Mesendoderm (in vitro differentiated cells): ENCODE measurements at regions not wholly inside any gene's neighbourhood (a gene's known extent, or its start where the extent isn't known, plus 50 kb on each side); places are given as distances from the start of the nearest gene placed in this dataset.

Source experiments
- DNase-seq: peaks from one replicate; pipeline ENCODE4 v3.0.0; 2013
- H2AK5ac ChIP-seq: 2 replicates; pipeline ENCODE4 v1.6.1; 2013; ENCODE audit warnings: low read length, inconsistent platforms
- H2BK120ac ChIP-seq: 2 replicates; pipeline ENCODE4 v1.6.1; 2013; ENCODE audit warnings: low read depth, mild to moderate bottlenecking, low read length, moderate library complexity, mixed read lengths
- H2BK15ac ChIP-seq: replicated peaks from 2 replicates; pipeline ENCODE4 v1.6.1; 2013; ENCODE audit warnings: low read depth, mild to moderate bottlenecking, moderate library complexity
- H2BK5ac ChIP-seq: 2 replicates; pipeline ENCODE4 v1.6.1; 2013; ENCODE audit warnings: low read length, inconsistent platforms
- H3K18ac ChIP-seq: 2 replicates; pipeline ENCODE4 v1.6.1; 2013; ENCODE audit warnings: mild to moderate bottlenecking, low read length, mixed read lengths
- H3K23ac ChIP-seq: one replicate; pipeline ENCODE4 v1.6.1; 2013; ENCODE audit warnings: low read length
- H3K27ac ChIP-seq: 2 replicates; pipeline ENCODE4 v1.5.1; 2013; ENCODE audit warnings: low read depth, mild to moderate bottlenecking, inconsistent platforms, low read length, moderate library complexity
- H3K27me3 ChIP-seq: 2 replicates; pipeline ENCODE4 v1.6.1; 2013; ENCODE audit warnings: low read length, control low read depth, mild to moderate bottlenecking, inconsistent platforms; ENCODE audit not compliant: insufficient read depth, poor library complexity
- H3K36me3 ChIP-seq: 2 replicates; pipeline ENCODE4 v1.6.1; 2013; ENCODE audit warnings: low read length, inconsistent platforms; ENCODE audit not compliant: control insufficient read depth, insufficient read depth
- H3K4ac ChIP-seq: one replicate; pipeline ENCODE4 v1.6.1; 2013; ENCODE audit warnings: low read depth, mild to moderate bottlenecking, low read length, moderate library complexity
- H3K4me1 ChIP-seq: 2 replicates; pipeline ENCODE4 v1.6.1; 2013; ENCODE audit warnings: low read depth, low read length, inconsistent platforms; ENCODE audit not compliant: control insufficient read depth
- H3K4me2 ChIP-seq: 2 replicates; pipeline ENCODE4 v1.6.1; 2013; ENCODE audit warnings: low read length
- H3K4me3 ChIP-seq: 2 replicates; pipeline ENCODE4 v1.5.1; 2013; ENCODE audit warnings: mild to moderate bottlenecking, low read length
- H3K56ac ChIP-seq: one replicate; pipeline ENCODE4 v1.6.1; 2013; ENCODE audit warnings: low read length
- H3K79me1 ChIP-seq: 2 replicates; pipeline ENCODE4 v1.6.1; 2013; ENCODE audit warnings: low read length, inconsistent platforms
- H3K79me2 ChIP-seq: 2 replicates; pipeline ENCODE4 v1.6.1; 2013; ENCODE audit warnings: mild to moderate bottlenecking, low read length; ENCODE audit not compliant: control insufficient read depth, insufficient read depth
- H3K9ac ChIP-seq: 2 replicates; pipeline ENCODE4 v1.6.1; 2013; ENCODE audit warnings: low read length, inconsistent platforms
- H4K5ac ChIP-seq: one replicate; pipeline ENCODE4 v1.6.1; 2013; ENCODE audit warnings: low read length
- H4K8ac ChIP-seq: one replicate; pipeline ENCODE4 v1.6.1; 2013; ENCODE audit warnings: low read depth, mild to moderate bottlenecking, control low read depth, low read length, moderate library complexity
- WGBS: extraction: QIAGEN DNeasy Blood & Tissue Kit; methylation state at CpG from one replicate; pipeline ENCODE4 v1.1.7; 2013; ENCODE audit warnings: low lambda C conversion rate, missing lambda C conversion rate; ENCODE audit not compliant: insufficient coverage; ENCODE audit errors: extremely low coverage; 5-methylcytosine and 5-hydroxymethylcytosine counted together

DNA sequence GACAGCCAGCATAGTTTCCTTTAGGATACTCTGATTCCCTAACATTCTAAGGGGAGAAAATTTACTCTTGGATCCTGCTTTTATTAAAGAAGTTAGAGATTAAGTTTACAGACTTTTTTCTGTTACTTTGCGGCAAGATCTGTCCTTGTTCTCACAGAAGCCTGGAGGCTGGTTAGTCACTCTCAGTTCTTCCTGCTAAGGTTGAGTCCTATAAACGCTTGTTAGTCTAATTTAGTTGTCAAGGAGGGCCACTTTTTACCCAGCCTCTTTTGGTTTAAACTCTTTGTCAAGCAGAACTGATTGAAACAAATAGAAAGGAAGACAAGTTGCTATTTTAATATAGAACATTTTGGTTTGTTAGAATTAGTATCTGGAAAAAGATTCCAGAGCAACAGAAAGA is 89.7 kb downstream of the C21orf91 start:
- Histone ChIP-seq H3K23ac (no peak overlapping the region), H2AK5ac (no peak overlapping the region), H4K5ac (no peak overlapping the region), H3K27ac (no peak overlapping the region), H3K56ac (no peak overlapping the region), H3K27me3 (no peaks in the 10 kb centered on the region), H2BK5ac (no peak overlapping the region), H3K79me1 (no peaks in the 10 kb centered on the region), H2BK15ac (no peak overlapping the region), H3K79me2 (no peaks in the 10 kb centered on the region), H3K4me2 (no peak overlapping the region), H3K4ac (no peak overlapping the region), H4K8ac (no peak overlapping the region), H3K4me1 (no peaks in the 10 kb centered on the region), H3K18ac (no peak overlapping the region), H3K36me3 (no peaks in the 10 kb centered on the region), H3K9ac (no peak overlapping the region), H2BK120ac (no peak overlapping the region), H3K4me3 (no peak overlapping the region)
- DNase-seq: no peak
- no CpG with 5 or more reads among the region's 2 CpGs for WGBS

DNA sequence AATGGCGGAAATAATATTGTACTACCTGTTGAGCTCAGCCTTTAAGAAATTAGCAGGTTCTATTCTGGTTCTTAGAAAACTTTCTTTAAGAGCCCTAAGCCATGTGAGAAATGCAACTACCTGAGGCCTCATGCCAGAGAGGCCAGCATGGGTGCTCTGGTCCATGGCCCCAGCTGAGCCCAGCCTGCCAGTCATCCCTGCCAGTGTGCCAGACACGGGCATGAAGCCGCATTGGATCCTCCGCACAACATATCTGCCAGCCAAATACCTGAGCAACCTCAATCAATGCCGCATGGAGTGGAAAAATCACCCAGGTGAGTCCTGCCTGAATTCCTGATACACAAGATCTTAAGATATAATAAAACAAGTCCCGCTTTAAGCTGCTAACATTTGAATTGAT is 91.8 kb downstream of the C21orf91 start:
- Histone ChIP-seq H3K27me3 (no peaks in the 10 kb centered on the region), H3K9ac (no peak overlapping the region)
- WGBS: no CpG with 5 or more reads among the region's 6 CpGs

DNA sequence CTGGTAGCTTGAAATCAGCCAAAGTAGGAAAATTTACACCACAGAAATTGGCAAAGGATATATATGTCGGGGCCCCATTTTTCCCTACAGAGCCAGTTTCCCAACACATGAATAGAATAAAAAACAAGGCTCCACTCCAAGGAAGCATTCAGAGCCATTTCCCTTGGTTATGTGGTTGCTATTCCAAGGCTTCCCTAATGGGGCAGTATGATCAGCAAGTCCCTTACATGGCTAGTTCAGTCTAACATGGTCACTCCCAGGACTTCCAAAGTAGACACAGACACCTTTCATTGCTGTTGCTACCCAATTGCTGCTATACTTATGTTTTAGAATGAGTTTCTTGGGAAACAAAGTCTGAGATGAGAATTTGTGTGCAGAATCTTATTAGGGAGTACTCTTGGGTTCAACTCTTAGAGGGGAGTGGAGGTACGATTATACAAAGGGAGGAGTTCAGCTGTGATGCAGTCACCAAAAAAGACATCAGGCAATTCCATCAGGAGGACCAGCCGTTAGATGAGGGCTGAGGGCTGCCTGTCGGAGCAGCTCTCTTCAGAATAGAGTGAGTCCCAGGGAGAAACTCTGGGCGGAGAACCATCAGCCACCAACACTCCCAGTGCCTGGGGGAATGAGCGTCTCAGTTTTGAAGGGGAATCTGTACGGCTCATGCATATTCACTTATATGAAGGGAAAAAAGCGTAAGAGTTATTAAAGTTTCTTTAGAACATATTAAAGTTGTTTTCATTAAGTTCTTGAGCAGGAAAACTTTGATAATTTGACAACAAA is 92.9 kb downstream of the C21orf91 start:
- H4K5ac ChIP-seq: no peak overlapping the region
- no peak overlapping the region for H3K56ac ChIP-seq
- H3K79me1 ChIP-seq: no peaks in the 10 kb centered on the region
- H2AK5ac ChIP-seq: no peak overlapping the region
- no peak overlapping the region for H2BK5ac ChIP-seq
- H3K27me3 ChIP-seq: no peaks in the 10 kb centered on the region
- H3K9ac ChIP-seq: no peak overlapping the region
- no peak overlapping the region for H3K18ac ChIP-seq
- H3K4ac ChIP-seq: no peak overlapping the region
- WGBS: no CpG with 5 or more reads among the region's 8 CpGs
- H3K36me3 ChIP-seq: no peaks in the 10 kb centered on the region
- H4K8ac ChIP-seq: no peak overlapping the region
- H3K23ac ChIP-seq: no peak overlapping the region
- H2BK15ac ChIP-seq: no peak overlapping the region
- H3K79me2 ChIP-seq: no peaks in the 10 kb centered on the region
- H2BK120ac ChIP-seq: no peak overlapping the region
- H3K4me3 ChIP-seq: no peak overlapping the region
- H3K4me1 ChIP-seq: no peaks in the 10 kb centered on the region
- H3K4me2 ChIP-seq: no peak overlapping the region
- DNase-seq: peak; percentile 46
- no peak overlapping the region for H3K27ac ChIP-seq

More for the DNA sequence above, 91.8 kb downstream of the C21orf91 start:
- Histone ChIP-seq H3K79me2 (no peaks in the 10 kb centered on the region), H3K27ac (no peak overlapping the region), H3K4ac (no peak overlapping the region), H3K4me1 (no peaks in the 10 kb centered on the region), H3K4me3 (no peak overlapping the region), H2AK5ac (no peak overlapping the region), H3K23ac (no peak overlapping the region), H3K18ac (no peak overlapping the region), H2BK15ac (no peak overlapping the region), H3K79me1 (no peaks in the 10 kb centered on the region), H4K5ac (no peak overlapping the region), H4K8ac (no peak overlapping the region), H3K56ac (no peak overlapping the region), H3K36me3 (no peaks in the 10 kb centered on the region), H2BK5ac (no peak overlapping the region), H2BK120ac (no peak overlapping the region), H3K4me2 (no peak overlapping the region)
- no peak for DNase-seq

GRCh38 chr21:17725339-17725738 is 93.8 kb downstream of the C21orf91 start:
- H2BK5ac ChIP-seq: no peak overlapping the region
- no peak overlapping the region for H2BK15ac ChIP-seq
- no peak for DNase-seq
- H2AK5ac ChIP-seq: no peak overlapping the region
- no peaks in the 10 kb centered on the region for H3K79me2 ChIP-seq
- no peaks in the 10 kb centered on the region for H3K36me3 ChIP-seq
- no peak overlapping the region for H2BK120ac ChIP-seq
- no peaks in the 10 kb centered on the region for H3K4me1 ChIP-seq
- no peak overlapping the region for H3K4me2 ChIP-seq
- no peaks in the 10 kb centered on the region for H3K79me1 ChIP-seq
- no peak overlapping the region for H3K9ac ChIP-seq
- H3K4ac ChIP-seq: no peak overlapping the region
- H3K4me3 ChIP-seq: no peak overlapping the region
- no peaks in the 10 kb centered on the region for H3K27me3 ChIP-seq
- H3K23ac ChIP-seq: no peak overlapping the region
- no peak overlapping the region for H3K18ac ChIP-seq
- no peak overlapping the region for H3K27ac ChIP-seq
- H3K56ac ChIP-seq: no peak overlapping the region
- no peak overlapping the region for H4K8ac ChIP-seq
- no CpG with 5 or more reads among the region's 3 CpGs for WGBS
- H4K5ac ChIP-seq: no peak overlapping the region

DNA sequence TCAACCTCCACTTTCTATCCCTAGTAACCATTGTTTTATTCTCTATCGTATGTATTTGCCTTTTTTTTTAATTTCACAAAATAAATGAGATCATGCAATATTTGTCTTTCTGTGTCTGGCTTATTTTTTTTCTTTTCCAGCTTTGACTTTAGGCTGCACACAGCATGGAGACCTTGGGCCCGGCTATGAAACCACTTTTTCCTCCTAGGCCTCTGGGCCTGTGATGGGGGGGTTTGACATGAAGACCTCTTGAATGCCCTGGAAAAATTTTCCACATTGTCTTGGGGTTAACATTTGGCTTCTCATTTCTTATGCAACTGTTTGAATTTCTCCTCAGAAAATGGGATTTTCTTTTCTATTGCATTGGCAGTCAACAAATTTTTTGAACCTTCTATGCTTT is 100.2 kb upstream of the BTG3 start:
- H2BK5ac ChIP-seq: no peak overlapping the region
- no peaks in the 10 kb centered on the region for H3K4me1 ChIP-seq
- no peak overlapping the region for H3K23ac ChIP-seq
- H3K79me2 ChIP-seq: no peaks in the 10 kb centered on the region
- H3K9ac ChIP-seq: no peak overlapping the region
- H3K79me1 ChIP-seq: no peaks in the 10 kb centered on the region
- H3K27ac ChIP-seq: no peak overlapping the region
- no peak overlapping the region for H2BK15ac ChIP-seq
- no peak overlapping the region for H2AK5ac ChIP-seq
- H4K5ac ChIP-seq: no peak overlapping the region
- H3K4ac ChIP-seq: no peak overlapping the region
- no peak overlapping the region for H2BK120ac ChIP-seq
- H3K4me2 ChIP-seq: no peak overlapping the region
- no peak overlapping the region for H3K18ac ChIP-seq
- H4K8ac ChIP-seq: no peak overlapping the region
- H3K56ac ChIP-seq: no peak overlapping the region
- H3K27me3 ChIP-seq: no peaks in the 10 kb centered on the region
- H3K4me3 ChIP-seq: no peak overlapping the region
- whole genome bisulfite sequencing: 100% methylated on average over 1 of the region's 2 CpGs
- no peaks in the 10 kb centered on the region for H3K36me3 ChIP-seq
- DNase-seq: no peak

- no peak overlapping the region for H2BK15ac ChIP-seq
- no peak overlapping the region for H4K5ac ChIP-seq
- no peak overlapping the region for H3K27ac ChIP-seq
- no peak overlapping the region for H3K4me2 ChIP-seq
- no peak overlapping the region for H2AK5ac ChIP-seq
- H3K23ac ChIP-seq: no peak overlapping the region
- no peak overlapping the region for H3K4me3 ChIP-seq
- H2BK5ac ChIP-seq: no peak overlapping the region
- H2BK120ac ChIP-seq: no peak overlapping the region
- no peak overlapping the region for H3K18ac ChIP-seq
- H3K4me1 ChIP-seq: no peaks in the 10 kb centered on the region
- no peak overlapping the region for H4K8ac ChIP-seq
- no peak for DNase-seq
- H3K56ac ChIP-seq: no peak overlapping the region
- H3K9ac ChIP-seq: no peak overlapping the region
- no peaks in the 10 kb centered on the region for H3K79me2 ChIP-seq
- H3K36me3 ChIP-seq: no peaks in the 10 kb centered on the region
- H3K27me3 ChIP-seq: no peaks in the 10 kb centered on the region
- H3K79me1 ChIP-seq: no peaks in the 10 kb centered on the region
- no peak overlapping the region for H3K4ac ChIP-seq
Measured at GRCh38 chr21:17711896-17712295, 99.2 kb upstream of the BTG3 start.
